T47D (cell line): ENCODE measurements at regions not wholly inside any gene's neighbourhood (a gene's known extent, or its start where the extent isn't known, plus 50 kb on each side); places are given as distances from the start of the nearest gene placed in this dataset.
"Not testable (repeated sequence)": the region's sequence is repeated elsewhere in the genome, so short reads cannot be mapped to it uniquely, and the experiment has no call there.

Source experiments
- DNase-seq, 2 experiments: peaks; one replicate each; pipeline versions ENCODE4 v3.0.0 to v3.0.0-alpha.2; 2011 to 2012; ENCODE audit warnings: low read depth in 1 of 2, low spot score in 1 of 2
- JUND ChIP-seq: IDR thresholded peaks from 2 replicates; pipeline ENCODE4 v1.6.1; 2012; ENCODE audit warnings: low read depth
- in situ Hi-C: cut with HindIII; loops from 2 replicates; pipeline ENCODE4 v1.10.0; 2016; ENCODE audit warnings: low sequenced_read_pairs, low pct_unique_long_range_greater_than_20kb

DNA sequence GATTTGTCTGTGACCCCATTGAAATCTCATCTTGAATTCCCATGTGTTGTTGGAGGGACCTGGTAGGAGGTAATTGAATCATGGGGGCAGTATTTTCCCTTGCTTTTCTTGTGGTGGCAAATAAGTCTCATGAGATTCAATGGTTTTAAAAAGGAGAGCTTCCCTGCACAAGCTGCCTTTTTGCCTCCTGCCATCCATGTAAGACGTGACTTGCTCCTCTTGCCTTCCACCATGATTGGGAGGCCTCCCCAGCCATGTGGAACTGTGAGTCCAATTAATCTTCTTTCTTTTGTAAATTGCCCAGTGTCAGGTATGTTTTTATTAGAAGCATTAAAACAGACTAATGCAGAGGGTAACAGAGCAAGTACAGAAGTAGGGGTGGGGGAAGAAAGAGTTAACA, 1097.0 kb upstream of the ADGRB3 start:
- in situ Hi-C loops = no loop called here
- no peak for DNase-seq
- TF ChIP-seq JUND = no peak

DNA sequence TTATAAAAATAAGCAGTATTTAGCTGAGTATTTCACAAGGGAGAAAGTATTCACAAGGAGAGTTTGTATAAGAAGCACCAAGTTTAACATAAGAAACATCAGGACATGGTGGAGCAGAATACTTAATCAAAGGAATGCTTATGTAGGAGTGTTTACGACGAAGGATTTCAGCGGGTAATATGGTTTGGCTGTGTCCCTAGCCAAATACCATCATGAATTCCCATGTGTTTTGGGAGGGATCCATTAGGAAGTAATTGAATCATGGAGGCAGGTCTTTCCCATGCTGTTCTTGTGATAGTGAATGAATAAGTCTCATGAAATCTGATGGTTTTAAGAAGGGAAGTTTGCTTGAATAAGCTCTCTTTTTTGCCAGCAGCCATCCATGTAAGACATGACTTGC, 1099.1 kb upstream of the ADGRB3 start:
- no peak for DNase-seq
- in situ Hi-C loops = no loop called here
- TF ChIP-seq JUND = no peak

DNA sequence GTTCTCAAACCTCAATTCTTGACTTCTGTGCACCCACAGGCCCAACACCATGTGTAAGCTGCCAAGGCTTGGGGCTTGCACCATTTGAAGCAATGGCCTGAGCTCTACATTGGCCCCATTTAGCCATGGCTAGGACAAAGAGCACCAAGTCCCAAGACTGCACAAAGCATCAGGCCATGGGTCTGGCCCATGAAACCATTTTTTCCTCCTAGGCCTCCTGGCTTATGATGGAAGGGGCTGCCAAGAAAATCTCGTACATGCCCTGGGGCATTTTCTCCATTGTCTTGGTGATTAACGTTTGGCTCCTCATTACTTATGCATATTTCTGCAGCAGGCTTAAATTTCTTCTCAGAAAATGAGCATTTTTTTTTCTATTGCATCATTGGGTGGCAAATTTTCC, 1128.7 kb upstream of the ADGRB3 start:
- DNase-seq = no peak
- in situ Hi-C loops = no loop called here
- TF ChIP-seq JUND = no peak

DNA sequence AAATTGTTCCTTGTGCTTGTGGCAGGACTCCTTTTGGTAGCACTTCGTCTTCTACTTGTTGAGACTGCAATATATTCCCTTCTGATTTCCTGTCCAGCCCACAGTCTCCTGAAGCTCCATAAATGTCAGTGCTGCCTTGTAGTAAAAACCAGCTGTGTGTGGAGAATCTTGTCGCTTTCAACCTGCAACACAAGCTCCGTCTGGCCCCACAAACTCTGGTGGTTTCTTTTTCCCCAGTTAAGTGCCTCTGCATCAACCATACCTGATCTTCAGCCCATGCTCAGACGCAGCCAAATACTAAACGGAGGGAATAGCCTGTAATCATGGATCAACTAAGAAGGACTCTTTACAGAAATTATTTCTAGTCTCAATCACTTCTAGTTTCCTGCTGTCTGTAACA, 1133.3 kb upstream of the ADGRB3 start:
- in situ Hi-C loops = no loop called here
- TF ChIP-seq JUND = no peak
- peak in 1 of 2 experiments; percentile 18 for DNase-seq

DNA sequence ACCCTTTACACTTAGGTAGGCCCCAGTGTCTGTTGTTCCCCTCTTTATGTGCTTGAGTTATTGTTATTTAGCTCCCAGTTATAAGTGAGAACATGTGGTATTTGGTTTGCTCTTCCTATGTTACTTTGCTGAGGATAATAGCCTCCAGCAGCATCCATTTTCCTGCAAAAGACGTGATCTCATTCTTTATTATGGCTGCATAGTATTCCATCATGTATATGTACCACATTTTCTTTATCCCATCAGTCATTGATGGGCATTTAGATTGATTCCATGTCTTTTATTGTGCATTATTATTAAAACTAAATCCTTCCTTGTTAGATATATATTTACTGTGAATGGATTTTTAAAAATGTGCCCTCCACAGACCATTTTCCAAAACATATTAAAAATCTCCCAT, 1137.3 kb upstream of the ADGRB3 start:
- in situ Hi-C loops = no loop called here
- no peak for TF ChIP-seq JUND
- DNase-seq = no peak

DNA sequence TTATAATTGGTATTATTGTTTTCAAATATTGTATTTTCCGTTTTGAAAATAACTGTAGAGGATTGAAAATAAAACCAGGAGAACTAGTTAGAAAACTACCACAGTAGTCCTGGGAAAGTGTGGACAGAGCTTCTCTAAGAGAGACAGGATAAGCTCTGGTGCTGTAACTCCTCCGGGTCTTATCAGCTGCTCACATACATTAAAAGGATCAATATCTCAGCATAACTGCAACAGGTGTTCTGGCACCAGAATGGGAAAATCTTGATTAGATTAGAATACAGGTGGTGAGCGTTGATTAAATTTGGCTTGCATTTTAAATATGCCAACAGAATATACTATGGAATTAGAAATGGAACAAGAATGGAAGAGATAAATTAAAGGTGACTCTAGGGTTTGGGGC, 1138.9 kb upstream of the ADGRB3 start:
- in situ Hi-C loops = no loop called here
- no peak for DNase-seq

DNA sequence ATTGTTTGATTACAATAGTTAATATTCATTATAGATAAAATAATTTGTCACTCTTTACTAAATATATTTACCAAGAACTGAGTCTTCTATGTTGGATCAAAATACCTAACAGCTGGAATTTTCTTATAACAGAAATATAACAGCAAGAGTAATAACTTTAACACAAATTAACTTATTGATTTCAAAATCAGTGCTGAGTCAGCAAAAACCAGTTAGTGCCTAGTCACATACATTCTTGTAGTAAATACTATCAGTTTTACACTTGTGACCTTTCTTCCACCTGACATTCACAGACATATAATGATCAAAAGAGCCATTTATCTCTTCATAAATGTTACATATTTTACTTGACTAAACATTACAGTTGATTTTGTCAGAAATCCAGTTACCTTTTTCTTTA, 1141.4 kb upstream of the ADGRB3 start:
- in situ Hi-C loops = no loop called here
- DNase-seq = no peak
- TF ChIP-seq JUND = no peak

More for the DNA sequence above, 1138.9 kb upstream of the ADGRB3 start:
- TF ChIP-seq JUND = no peak

DNA sequence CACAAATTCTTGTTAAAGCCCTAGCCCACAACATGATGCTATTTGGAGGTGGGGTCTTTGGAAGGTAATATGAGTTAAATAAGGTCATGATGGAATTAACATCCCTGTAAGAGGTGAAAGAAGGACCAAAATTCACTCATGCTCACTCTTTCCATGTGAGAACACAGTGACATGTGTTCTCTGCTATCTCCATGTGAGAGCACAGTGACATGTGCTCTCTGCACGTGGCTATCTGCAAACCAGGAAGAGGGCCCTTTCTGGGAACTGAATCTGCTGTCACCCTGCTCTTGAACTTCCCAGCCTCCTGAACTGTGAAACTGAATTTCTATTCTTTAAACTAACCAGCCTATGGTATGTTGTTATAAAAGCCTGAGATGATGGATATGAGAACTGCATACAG, 1159.4 kb upstream of the ADGRB3 start:
- in situ Hi-C loops = no loop called here
- no peak for TF ChIP-seq JUND
- no peak for DNase-seq

DNA sequence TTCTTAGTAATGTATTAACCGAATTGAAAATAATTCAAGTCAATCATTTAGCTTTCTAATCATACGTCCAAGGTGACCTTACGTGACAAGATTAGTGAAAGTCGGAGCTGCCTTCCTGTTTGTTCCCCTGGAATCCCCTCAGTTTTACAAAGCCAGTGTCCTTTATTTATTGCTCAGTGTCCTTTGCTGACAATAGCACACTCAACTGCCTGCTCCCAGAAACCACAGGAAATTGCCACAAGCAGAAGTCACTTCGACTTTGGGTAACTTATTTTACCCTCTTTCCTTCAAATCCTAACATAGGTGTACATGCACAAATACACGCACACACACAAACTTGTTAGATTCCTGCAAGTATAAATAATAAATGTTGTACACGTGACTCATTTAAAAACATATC, 1167.7 kb upstream of the ADGRB3 start:
- TF ChIP-seq JUND = no peak
- in situ Hi-C loops = no loop called here
- no peak for DNase-seq

DNA sequence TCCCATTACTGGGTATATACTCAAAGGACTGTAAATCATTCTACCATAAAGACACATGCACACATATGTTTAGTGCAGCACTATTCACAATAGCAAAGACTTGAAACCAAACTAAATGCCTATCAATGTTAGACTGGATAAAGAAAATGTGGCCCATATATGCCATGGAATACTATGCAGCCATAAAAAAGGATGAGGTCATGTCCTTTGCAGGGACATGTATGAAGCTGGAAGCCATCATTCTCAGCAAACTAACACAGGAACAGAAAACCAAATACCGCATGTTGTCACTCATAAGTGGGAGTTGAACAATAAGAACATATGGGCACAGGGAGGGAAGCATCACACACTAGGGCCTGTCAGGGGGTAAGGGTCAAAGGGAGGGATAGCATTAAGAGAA, 1172.4 kb upstream of the ADGRB3 start:
- DNase-seq, in situ Hi-C loops: not testable (repeated sequence)

DNA sequence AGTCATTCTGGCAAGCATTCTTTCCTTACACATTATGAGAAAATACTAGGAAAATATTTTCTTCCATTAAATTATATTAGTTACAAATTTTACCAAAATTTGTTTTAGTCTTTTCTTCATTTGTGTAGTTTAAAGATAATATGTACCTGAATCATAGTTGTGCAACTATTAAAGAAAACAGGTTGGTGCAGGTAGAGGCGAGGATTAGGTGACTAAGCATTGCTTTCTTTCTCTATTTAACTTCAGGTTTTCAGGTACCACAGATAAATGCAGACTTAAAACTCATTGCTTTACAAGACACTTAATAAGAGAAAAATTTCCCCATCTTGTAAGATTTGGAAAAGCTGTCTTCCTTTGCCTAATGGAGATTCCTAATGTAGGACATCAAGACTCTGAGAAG, 1175.5 kb upstream of the ADGRB3 start:
- in situ Hi-C loops = no loop called here
- no peak for TF ChIP-seq JUND
- no peak for DNase-seq

DNA sequence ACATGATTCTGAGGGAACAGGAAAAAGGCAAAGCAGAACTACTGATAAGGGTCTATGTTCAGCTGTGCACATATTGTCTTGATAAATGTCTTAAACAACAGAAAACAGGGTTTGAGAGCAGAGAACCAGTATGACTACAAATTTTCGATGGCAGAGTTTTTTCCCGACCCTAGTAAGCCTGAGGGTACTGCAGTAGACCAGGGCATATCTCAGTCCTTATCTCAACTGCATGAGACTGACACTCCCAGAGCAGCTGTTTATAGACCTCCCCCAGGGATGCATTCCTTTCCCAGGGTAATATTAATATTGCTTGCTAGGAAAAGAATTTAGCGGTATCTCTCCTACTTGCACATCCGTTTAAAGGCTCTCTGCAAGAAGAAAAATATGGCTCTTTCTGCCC, 1176.8 kb upstream of the ADGRB3 start:
- no peak for TF ChIP-seq JUND
- DNase-seq = peak in 1 of 2 experiments; percentile 6
- in situ Hi-C loops = no loop called here

DNA sequence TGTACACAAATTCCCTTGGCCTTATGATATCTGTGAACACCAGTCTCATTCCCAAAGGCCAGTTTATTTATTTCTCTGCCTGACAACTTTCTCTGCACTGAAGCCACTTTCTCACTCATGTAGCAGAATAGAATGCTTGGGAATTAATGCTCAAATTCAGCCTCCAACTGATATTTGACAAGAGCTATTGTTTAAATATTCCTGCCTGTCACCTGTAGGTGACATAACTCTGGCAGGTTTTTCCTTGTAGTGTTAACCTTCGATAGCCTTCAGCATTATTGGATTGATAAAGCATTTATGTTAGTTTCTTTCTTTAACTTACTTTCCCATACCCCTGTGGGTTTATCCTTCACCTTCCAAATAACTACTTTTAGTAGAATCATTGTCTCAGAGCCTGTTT, 1183.2 kb upstream of the ADGRB3 start:
- TF ChIP-seq JUND = no peak
- DNase-seq = no peak
- in situ Hi-C loops = no loop called here

DNA sequence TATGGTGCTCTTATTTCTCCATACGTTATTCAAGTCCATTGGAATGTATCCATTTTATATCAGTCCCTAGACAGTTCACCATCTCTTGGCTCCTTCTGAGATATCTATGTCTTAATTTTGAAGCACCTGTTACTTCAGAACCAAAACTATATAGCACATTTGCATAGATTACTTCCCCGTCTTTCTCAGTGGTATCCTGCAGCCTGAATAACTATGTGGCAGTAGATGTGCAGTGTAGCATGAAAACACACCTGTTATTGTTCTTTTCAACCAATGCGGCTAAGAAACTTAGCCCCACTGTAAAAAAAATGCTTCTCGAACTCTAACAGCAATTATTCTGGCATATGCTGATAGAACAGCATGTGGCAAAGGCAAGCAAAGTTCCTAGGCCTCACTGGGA, 1184.4 kb upstream of the ADGRB3 start:
- no peak for DNase-seq
- in situ Hi-C loops = no loop called here
- no peak for TF ChIP-seq JUND

DNA sequence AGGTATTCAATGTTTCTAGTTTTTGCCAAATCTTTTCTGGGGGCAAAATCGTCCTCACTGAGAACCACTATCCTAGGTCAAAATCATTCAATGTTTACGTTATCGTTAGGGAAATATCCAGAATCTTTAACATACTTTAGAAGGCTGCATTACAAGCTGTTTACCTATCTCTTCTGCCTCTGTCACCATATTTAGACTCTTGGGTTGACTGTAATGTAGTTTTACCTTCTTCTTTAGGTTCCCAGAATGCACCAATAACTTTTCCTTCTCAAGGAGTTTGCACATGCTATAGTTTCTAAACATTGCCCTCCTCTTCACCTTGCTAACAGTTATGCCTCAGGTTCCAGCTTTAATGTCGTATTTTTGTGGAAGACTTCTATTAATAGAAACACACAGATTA, 1185.5 kb upstream of the ADGRB3 start:
- TF ChIP-seq JUND = no peak
- DNase-seq = no peak
- in situ Hi-C loops = no loop called here
